HG02973 (cell line): ENCODE measurements at regions not wholly inside any gene's neighbourhood (a gene's known extent, or its start where the extent isn't known, plus 50 kb on each side); places are given as distances from the start of the nearest gene placed in this dataset.
"Not testable (repeated sequence)": the region's sequence is repeated elsewhere in the genome, so short reads cannot be mapped to it uniquely, and the experiment has no call there.

ENCODE experiments used
- ATAC-seq: cut with Tn5 transposase; IDR thresholded peaks from one replicate; pipeline ENCODE4 v1.9.1; 2021; ENCODE audit warnings: moderate library complexity; ENCODE audit not compliant: unreplicated experiment

GRCh38 chr10:77740396-77740795 lies 102.8 kb upstream of the KCNMA1 start:
- not testable (repeated sequence) for ATAC-seq

- no peak for ATAC-seq
Measured at GRCh38 chr10:77738496-77739158, 101.0 kb upstream of the KCNMA1 start.

- no peak for ATAC-seq
Measured at GRCh38 chr10:77737608-77738007, 100.0 kb upstream of the KCNMA1 start.

GRCh38 chr10:77735136-77735535 lies 97.5 kb upstream of the KCNMA1 start:
- not testable (repeated sequence) for ATAC-seq

- no peak for ATAC-seq
Measured at GRCh38 chr10:77732213-77733003, 94.8 kb upstream of the KCNMA1 start.

- no peak for ATAC-seq
Measured at GRCh38 chr10:77727481-77727880, 89.9 kb upstream of the KCNMA1 start.

GRCh38 chr10:77726732-77727131 lies 89.1 kb upstream of the KCNMA1 start:
- no peak for ATAC-seq

- no peak for ATAC-seq
Measured at GRCh38 chr10:77726301-77726700, 88.7 kb upstream of the KCNMA1 start.

GRCh38 chr10:77724820-77725219 lies 87.2 kb upstream of the KCNMA1 start:
- ATAC-seq, result no peak

- ATAC-seq, result no peak
Measured at GRCh38 chr10:77723376-77723775, 85.8 kb upstream of the KCNMA1 start.

GRCh38 chr10:77722956-77723355 lies 85.3 kb upstream of the KCNMA1 start:
- not testable (repeated sequence) for ATAC-seq

GRCh38 chr10:77721815-77722214 lies 84.2 kb upstream of the KCNMA1 start:
- no peak for ATAC-seq

- ATAC-seq, result no peak
Measured at GRCh38 chr10:77718957-77719356, 81.3 kb upstream of the KCNMA1 start.

- ATAC-seq, result not testable (repeated sequence)
Measured at GRCh38 chr10:77718312-77718711, 80.7 kb upstream of the KCNMA1 start.

- ATAC-seq, result no peak
Measured at GRCh38 chr10:77717336-77717735, 79.7 kb upstream of the KCNMA1 start.

GRCh38 chr10:77716458-77717317 lies 79.1 kb upstream of the KCNMA1 start:
- no peak for ATAC-seq

- no peak for ATAC-seq
Measured at GRCh38 chr10:77715536-77715935, 77.9 kb upstream of the KCNMA1 start.

GRCh38 chr10:77715088-77715487 lies 77.5 kb upstream of the KCNMA1 start:
- no peak for ATAC-seq

- no peak for ATAC-seq
Measured at GRCh38 chr10:77713521-77714280, 76.1 kb upstream of the KCNMA1 start.

- ATAC-seq, result no peak
Measured at GRCh38 chr10:77712207-77712606, 74.6 kb upstream of the KCNMA1 start.

GRCh38 chr10:77711683-77712049 lies 74.1 kb upstream of the KCNMA1 start:
- ATAC-seq, result no peak
